DOHH2 (cell line): ENCODE measurements at regions not wholly inside any gene's neighbourhood (a gene's known extent, or its start where the extent isn't known, plus 50 kb on each side); places are given as distances from the start of the nearest gene placed in this dataset.

ENCODE experiments used
- H3F3A ChIP-seq: fragments of 200-600 bp; sonication (generic), shearing (Covaris generic); 2 replicates; pipeline ENCODE4 v1.6.0; 2016; ENCODE audit warnings: antibody characterized with exemption, mild to moderate bottlenecking; ENCODE audit not compliant: control insufficient read depth, insufficient read depth
- H3K27ac ChIP-seq: fragments of 200-600 bp; sonication (generic); 2 replicates; pipeline ENCODE4 v1.5.1; 2014; ENCODE audit warnings: low read depth, mild to moderate bottlenecking, low read length, moderate library complexity
- H3K27me3 ChIP-seq: fragments of 200-600 bp; sonication (generic); 2 replicates; pipeline ENCODE4 v1.6.1; 2014; ENCODE audit warnings: mild to moderate bottlenecking, low read length, mixed read lengths; ENCODE audit not compliant: control insufficient read depth
- H3K36me3 ChIP-seq: fragments of 200-600 bp; sonication (generic); 2 replicates; pipeline ENCODE4 v1.6.1; 2014; ENCODE audit warnings: mild to moderate bottlenecking, low read length, moderate library complexity, mixed read lengths; ENCODE audit not compliant: control insufficient read depth
- H3K4me1 ChIP-seq: fragments of 200-600 bp; sonication (generic); 2 replicates; pipeline ENCODE4 v1.6.1; 2014; ENCODE audit warnings: mild to moderate bottlenecking, low read length, mixed read lengths; ENCODE audit not compliant: control insufficient read depth
- H3K4me2 ChIP-seq: fragments of 200-600 bp; sonication (generic); 2 replicates; pipeline ENCODE4 v1.6.0; 2014; ENCODE audit warnings: mild to moderate bottlenecking, low read length, moderate library complexity
- H3K4me3 ChIP-seq: fragments of 200-600 bp; sonication (generic); 2 replicates; pipeline ENCODE4 v1.5.1; 2014; ENCODE audit warnings: mild to moderate bottlenecking, low read length, mixed read lengths
- H3K79me2 ChIP-seq: fragments of 200-600 bp; sonication (generic); 2 replicates; pipeline ENCODE4 v1.6.1; 2014; ENCODE audit warnings: mild to moderate bottlenecking, low read length, mixed read lengths; ENCODE audit not compliant: control insufficient read depth
- H3K9me2 ChIP-seq: fragments of 200-600 bp; sonication (generic); replicated peaks from 2 replicates; pipeline ENCODE4 v1.6.1; 2014; ENCODE audit warnings: mild to moderate bottlenecking, low read length, mixed read lengths; ENCODE audit not compliant: control insufficient read depth
- H3K9me3 ChIP-seq: fragments of 200-600 bp; sonication (generic); 2 replicates; pipeline ENCODE4 v1.6.1; 2014; ENCODE audit warnings: antibody characterized with exemption, low read length, mixed read lengths; ENCODE audit not compliant: control insufficient read depth, insufficient read depth
- H4K20me1 ChIP-seq: fragments of 200-600 bp; sonication (generic); 2 replicates; pipeline ENCODE4 v1.6.0; 2014; ENCODE audit warnings: low read depth, mild to moderate bottlenecking, antibody characterized with exemption, low read length, moderate library complexity; ENCODE audit not compliant: control insufficient read depth, insufficient read depth
- EZH2phosphoT487 ChIP-seq: fragments of 200-600 bp; sonication (generic); IDR thresholded peaks from 2 replicates; pipeline ENCODE4 v1.6.1; 2017; ENCODE audit warnings: borderline replicate concordance, mild to moderate bottlenecking, antibody characterized with exemption, low read length, moderate library complexity, mixed read lengths
- TF ChIP-seq, protein P1 (sequence below): fragments of 200-600 bp; sonication (generic); IDR thresholded peaks from one replicate; pipeline ENCODE4 v1.5.1; 2014; ENCODE audit warnings: antibody characterized with exemption, mild to moderate bottlenecking, low read depth, low read length; ENCODE audit not compliant: poor library complexity, severe bottlenecking

DNA sequence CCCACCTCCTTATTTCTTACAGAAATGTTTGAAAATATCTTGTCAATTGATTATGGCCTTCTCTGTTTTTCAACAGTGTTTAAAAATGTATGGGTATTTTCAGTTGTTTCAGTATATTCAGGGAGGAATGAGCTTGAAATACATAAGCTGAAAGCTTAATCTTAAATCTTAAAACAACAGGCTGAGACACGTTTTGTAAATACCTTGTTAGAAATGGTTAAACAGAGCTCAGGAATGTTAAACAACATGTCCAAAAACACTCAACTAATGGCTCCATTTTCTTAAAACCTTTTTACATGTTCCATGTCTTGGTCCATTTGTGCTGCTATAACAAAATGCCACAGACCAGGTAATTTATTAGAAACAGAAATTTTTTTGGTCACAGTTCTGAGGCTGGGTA is 953.8 kb upstream of the ADGRL2 start:
- no peaks in the 10 kb centered on the region for H3K79me2 ChIP-seq
- H3K36me3 ChIP-seq: no peaks in the 10 kb centered on the region
- H3K4me3 ChIP-seq: no peak overlapping the region
- H4K20me1 ChIP-seq: no peaks in the 10 kb centered on the region
- H3K27me3 ChIP-seq: no peaks in the 10 kb centered on the region
- H3F3A ChIP-seq: no peaks in the 10 kb centered on the region
- H3K4me2 ChIP-seq: no peak overlapping the region
- H3K9me2 ChIP-seq: no peaks in the 10 kb centered on the region
- H3K9me3 ChIP-seq: no peaks in the 10 kb centered on the region
- no peaks in the 10 kb centered on the region for H3K4me1 ChIP-seq
- TF ChIP-seq, protein P1, sequence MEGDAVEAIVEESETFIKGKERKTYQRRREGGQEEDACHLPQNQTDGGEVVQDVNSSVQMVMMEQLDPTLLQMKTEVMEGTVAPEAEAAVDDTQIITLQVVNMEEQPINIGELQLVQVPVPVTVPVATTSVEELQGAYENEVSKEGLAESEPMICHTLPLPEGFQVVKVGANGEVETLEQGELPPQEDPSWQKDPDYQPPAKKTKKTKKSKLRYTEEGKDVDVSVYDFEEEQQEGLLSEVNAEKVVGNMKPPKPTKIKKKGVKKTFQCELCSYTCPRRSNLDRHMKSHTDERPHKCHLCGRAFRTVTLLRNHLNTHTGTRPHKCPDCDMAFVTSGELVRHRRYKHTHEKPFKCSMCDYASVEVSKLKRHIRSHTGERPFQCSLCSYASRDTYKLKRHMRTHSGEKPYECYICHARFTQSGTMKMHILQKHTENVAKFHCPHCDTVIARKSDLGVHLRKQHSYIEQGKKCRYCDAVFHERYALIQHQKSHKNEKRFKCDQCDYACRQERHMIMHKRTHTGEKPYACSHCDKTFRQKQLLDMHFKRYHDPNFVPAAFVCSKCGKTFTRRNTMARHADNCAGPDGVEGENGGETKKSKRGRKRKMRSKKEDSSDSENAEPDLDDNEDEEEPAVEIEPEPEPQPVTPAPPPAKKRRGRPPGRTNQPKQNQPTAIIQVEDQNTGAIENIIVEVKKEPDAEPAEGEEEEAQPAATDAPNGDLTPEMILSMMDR: no peak
- TF ChIP-seq EZH2phosphoT487: no peak
- H3K27ac ChIP-seq: no peak overlapping the region

- no peak overlapping the region for H3K4me2 ChIP-seq
- H3K9me3 ChIP-seq: no peaks in the 10 kb centered on the region
- TF ChIP-seq EZH2phosphoT487: no peak
- TF ChIP-seq, protein P1: no peak
- H3F3A ChIP-seq: no peaks in the 10 kb centered on the region
- H3K4me1 ChIP-seq: no peaks in the 10 kb centered on the region
- H3K9me2 ChIP-seq: no peaks in the 10 kb centered on the region
- H3K4me3 ChIP-seq: no peak overlapping the region
- no peaks in the 10 kb centered on the region for H4K20me1 ChIP-seq
- no peaks in the 10 kb centered on the region for H3K27me3 ChIP-seq
- H3K36me3 ChIP-seq: no peaks in the 10 kb centered on the region
- no peak overlapping the region for H3K27ac ChIP-seq
- no peaks in the 10 kb centered on the region for H3K79me2 ChIP-seq
These were observed 957.9 kb upstream of the ADGRL2 start for GRCh38 chr1:80842796-80843195.

DNA sequence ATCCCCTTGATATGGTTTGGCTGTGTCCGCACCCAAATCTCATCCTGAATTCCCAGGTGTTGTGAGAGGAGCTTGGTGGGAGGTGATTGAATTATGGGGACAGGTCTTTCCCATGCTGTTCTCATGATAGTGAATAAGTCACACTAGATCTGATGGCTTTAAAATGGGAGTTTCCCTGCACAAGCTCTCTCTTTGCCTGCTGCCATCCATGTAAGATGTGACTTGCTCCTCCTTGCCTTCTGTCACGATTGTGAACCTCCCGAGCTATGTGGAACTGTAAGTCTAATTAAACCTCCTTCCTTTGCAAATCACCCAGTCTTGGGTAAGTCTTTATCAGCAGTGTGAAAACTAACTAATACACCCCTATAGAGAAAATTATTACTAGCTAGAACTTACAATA is 959.5 kb upstream of the ADGRL2 start:
- H3F3A ChIP-seq: no peaks in the 10 kb centered on the region
- H3K27me3 ChIP-seq: no peaks in the 10 kb centered on the region
- H4K20me1 ChIP-seq: no peaks in the 10 kb centered on the region
- no peaks in the 10 kb centered on the region for H3K9me3 ChIP-seq
- H3K4me2 ChIP-seq: no peak overlapping the region
- no peak overlapping the region for H3K4me3 ChIP-seq
- no peak overlapping the region for H3K27ac ChIP-seq
- H3K79me2 ChIP-seq: no peaks in the 10 kb centered on the region
- TF ChIP-seq EZH2phosphoT487: no peak
- TF ChIP-seq, protein P1: no peak
- no peaks in the 10 kb centered on the region for H3K4me1 ChIP-seq
- H3K36me3 ChIP-seq: no peaks in the 10 kb centered on the region
- H3K9me2 ChIP-seq: no peaks in the 10 kb centered on the region

GRCh38 chr1:80837066-80837465 is 963.7 kb upstream of the ADGRL2 start:
- Histone ChIP-seq H3K4me1 (no peaks in the 10 kb centered on the region), H3K9me3 (no peaks in the 10 kb centered on the region), H3K36me3 (no peaks in the 10 kb centered on the region), H3K9me2 (no peaks in the 10 kb centered on the region), H3F3A (no peaks in the 10 kb centered on the region), H3K4me2 (no peak overlapping the region), H3K27me3 (no peaks in the 10 kb centered on the region), H3K79me2 (no peaks in the 10 kb centered on the region), H4K20me1 (no peaks in the 10 kb centered on the region), H3K27ac (no peak overlapping the region), H3K4me3 (no peak overlapping the region)
- TF ChIP-seq, protein P1: no peak
